Omental fat pad (tissue), 3 donors: ENCODE measurements at regions not wholly inside any gene's neighbourhood (a gene's known extent, or its start where the extent isn't known, plus 50 kb on each side); places are given as distances from the start of the nearest gene placed in this dataset.

Experiments used
- ATAC-seq: fragments of 150-250 bp; one replicate; pipeline ENCODE4 v1.9.1; 2016; ENCODE audit warnings: mild to moderate bottlenecking, moderate library complexity; ENCODE audit not compliant: low FRiP score
- DNase-seq: peaks from one replicate; pipeline ENCODE4 v3.0.0-alpha.2; 2019; ENCODE audit warnings: low spot score
- TF ChIP-seq, protein P1 (sequence below), 3 donors: fragments of 450-650 bp; IDR thresholded peaks; one replicate each; pipeline ENCODE4 v1.5.1; 2016 to 2017; ENCODE audit warnings: antibody characterized with exemption in 3 of 3, mild to moderate bottlenecking in 3 of 3, moderate library complexity in 2 of 3

DNA sequence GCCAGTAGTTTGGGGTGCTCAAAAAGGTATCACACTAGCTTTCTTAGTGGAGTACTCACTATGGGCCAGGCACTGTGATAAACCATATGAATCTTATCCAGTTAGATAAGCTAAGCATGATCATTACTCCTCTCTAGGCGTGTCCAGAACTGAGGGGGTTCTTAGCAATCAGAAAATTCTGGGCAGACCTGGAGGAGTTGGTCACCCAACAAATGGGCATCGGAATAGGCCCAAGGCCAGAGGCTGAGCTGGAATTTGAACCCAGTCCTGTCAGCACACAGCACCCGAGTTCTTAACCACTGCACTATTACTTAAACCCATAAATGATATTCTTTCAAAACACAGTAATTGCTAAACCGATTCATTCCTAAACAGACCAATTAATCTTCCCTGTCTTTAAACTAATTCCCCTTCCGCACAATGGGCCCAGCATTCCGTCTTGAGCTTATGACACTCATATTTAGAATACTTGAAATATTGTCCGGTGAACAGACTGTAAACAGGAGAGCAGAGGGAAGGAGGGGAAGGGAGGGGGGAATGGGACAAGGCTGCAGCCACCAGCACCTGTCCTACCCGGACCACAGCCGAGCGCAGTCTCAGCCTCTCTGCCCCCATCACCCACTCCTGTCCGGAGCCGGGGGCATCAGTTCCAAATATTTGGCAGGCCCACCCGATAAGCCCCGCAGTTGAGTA lies 113.0 kb upstream of the GADD45A start:
- ATAC-seq = no peak
- DNase-seq = no peak
- TF ChIP-seq, protein P1, sequence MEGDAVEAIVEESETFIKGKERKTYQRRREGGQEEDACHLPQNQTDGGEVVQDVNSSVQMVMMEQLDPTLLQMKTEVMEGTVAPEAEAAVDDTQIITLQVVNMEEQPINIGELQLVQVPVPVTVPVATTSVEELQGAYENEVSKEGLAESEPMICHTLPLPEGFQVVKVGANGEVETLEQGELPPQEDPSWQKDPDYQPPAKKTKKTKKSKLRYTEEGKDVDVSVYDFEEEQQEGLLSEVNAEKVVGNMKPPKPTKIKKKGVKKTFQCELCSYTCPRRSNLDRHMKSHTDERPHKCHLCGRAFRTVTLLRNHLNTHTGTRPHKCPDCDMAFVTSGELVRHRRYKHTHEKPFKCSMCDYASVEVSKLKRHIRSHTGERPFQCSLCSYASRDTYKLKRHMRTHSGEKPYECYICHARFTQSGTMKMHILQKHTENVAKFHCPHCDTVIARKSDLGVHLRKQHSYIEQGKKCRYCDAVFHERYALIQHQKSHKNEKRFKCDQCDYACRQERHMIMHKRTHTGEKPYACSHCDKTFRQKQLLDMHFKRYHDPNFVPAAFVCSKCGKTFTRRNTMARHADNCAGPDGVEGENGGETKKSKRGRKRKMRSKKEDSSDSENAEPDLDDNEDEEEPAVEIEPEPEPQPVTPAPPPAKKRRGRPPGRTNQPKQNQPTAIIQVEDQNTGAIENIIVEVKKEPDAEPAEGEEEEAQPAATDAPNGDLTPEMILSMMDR (IDR thresholded peaks at IDR 0.05) = no peak

- ATAC-seq = no peak
- TF ChIP-seq, protein P1 (IDR thresholded peaks at IDR 0.05) = no peak
- no peak for DNase-seq
Observed at GRCh38 chr1:67572594-67573221, 112.3 kb upstream of the GADD45A start.

GRCh38 chr1:67573311-67573872 lies 111.6 kb upstream of the GADD45A start:
- no peak for DNase-seq
- TF ChIP-seq, protein P1 (IDR thresholded peaks at IDR 0.05) = no peak
- ATAC-seq = no peak

- DNase-seq = no peak
- TF ChIP-seq, protein P1 (IDR thresholded peaks at IDR 0.05) = no peak
- no peak for ATAC-seq
Observed at GRCh38 chr1:67574221-67574620, 110.8 kb upstream of the GADD45A start.

DNA sequence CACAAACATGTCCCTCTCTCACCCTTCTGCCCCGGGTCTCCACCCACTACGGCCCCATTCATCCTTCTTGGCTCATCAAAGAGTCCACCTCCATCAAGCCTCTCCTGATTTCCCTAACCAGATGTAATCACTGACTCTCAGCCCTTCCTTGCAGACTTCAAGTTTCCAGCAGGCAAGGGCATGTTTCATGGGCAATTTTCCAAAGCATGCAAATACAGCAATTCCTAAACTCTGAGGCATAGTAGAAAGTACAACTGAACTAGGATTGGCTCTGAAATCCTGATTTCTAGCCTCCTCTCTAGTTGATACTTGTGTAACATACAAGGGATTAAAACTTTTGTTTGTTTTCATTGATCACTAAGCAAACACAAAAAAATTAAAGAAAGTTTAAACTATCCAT lies 109.1 kb upstream of the GADD45A start:
- no peak for ATAC-seq
- no peak for DNase-seq
- TF ChIP-seq, protein P1 (IDR thresholded peaks at IDR 0.05) = no peak

GRCh38 chr1:67576474-67576873 lies 108.5 kb upstream of the GADD45A start:
- TF ChIP-seq, protein P1 (IDR thresholded peaks at IDR 0.05) = no peak
- no peak for ATAC-seq
- DNase-seq = no peak

GRCh38 chr1:67577646-67578045 lies 107.4 kb upstream of the GADD45A start:
- no peak for ATAC-seq
- TF ChIP-seq, protein P1 (IDR thresholded peaks at IDR 0.05) = no peak
- DNase-seq = no peak
